Stromal cell of bone marrow (primary cell): ENCODE measurements at regions not wholly inside any gene's neighbourhood (a gene's known extent, or its start where the extent isn't known, plus 50 kb on each side); places are given as distances from the start of the nearest gene placed in this dataset.

ENCODE experiments used
- DNase-seq: peaks from one replicate; pipeline ENCODE4 v3.0.0-alpha.2; 2012; ENCODE audit warnings: low read depth

DNA sequence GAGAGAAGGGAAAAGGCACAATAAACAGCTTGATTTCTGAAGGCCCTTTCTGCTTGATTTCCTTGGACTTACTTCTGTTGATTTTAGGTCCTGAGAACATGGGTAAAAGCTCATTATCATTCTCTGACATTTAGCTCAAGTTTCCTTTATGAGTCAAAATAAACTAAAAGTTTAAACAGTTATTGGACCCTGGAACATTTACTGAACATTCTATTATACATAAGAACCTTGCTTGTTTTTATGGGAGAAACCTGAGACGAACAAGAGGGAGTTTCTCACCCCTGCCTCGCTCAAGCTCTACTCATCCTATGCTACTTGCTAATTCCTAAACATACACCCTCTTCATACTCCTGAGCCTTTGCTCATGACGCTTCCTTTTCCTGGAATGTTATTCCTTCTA, 538.3 kb upstream of the PKN2 start:
- DNase-seq = no peak

DNA sequence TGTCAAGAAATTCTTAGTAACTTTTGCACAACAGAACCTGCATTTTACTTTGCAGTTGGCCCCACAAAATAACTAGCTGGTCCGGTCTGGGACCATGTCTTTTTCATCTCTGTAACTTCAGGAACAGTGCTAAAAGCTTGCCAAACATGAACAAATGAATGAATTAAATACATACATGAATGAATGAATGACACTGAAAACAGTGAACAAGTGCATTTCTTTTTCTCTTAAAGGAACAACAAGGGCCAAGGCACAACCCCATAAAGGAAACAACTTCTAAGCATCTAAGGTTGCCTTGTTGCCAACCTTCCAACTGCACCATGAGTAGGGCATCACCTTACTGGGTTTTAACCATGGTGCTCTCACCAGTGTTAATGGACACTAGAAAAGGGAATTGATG, 534.4 kb upstream of the PKN2 start:
- DNase-seq = no peak

DNA sequence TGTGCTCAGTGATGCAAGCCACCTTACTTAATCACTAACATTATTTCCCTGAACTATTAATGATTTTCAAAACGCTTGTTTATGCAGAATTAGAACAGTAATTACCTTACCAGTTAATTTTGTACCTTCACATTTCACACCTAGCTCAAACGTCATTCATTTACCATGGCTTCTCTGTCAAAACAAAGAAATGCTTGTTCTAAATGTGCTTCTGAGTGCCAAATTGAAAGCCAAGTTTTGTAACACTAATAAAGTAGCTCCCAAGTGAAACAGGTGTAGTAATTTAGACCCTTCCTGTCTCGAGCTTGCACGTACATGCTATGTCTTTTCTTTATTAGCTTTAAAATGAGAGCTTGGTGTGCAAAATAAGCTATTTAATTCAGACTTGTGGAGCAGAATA, 533.7 kb upstream of the PKN2 start:
- DNase-seq = no peak

DNA sequence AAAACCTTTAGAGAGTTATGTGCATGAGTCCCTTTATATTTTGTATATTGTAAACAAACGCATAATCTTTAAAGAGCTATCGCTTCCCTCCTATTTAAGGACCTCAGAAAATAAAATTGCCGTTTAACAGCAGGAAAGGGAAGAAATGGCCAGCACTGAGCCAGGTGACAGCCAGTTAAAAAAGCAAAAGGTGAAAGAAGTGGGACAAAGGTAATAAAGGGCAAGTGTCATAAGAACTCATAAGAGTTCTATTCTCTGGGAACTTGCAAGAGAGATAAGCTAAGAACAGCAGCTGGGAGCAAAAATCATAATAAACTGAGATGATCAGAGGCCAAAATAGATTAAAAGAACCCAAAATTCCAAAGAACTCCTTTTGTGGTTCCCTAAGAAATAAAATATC, 520.9 kb upstream of the PKN2 start:
- DNase-seq = no peak

DNA sequence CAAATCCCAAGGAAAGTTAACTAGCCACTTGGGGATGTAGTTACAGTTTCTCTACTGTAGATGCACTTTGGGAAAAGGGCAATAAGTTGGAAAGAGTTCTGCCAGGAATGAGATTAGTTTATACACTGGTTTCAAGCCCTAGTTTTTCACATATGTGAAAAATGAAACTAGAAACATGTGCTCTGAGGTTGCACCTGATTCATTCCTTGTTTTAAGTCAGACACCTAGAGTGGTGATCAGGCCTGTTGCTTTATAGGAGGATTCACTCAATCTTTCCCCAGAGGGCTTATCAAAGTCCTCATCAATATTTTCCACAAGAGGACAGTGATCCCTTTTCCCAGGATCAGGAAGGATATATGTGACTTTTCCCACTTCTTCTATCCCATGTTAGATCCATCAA, 515.9 kb upstream of the PKN2 start:
- no peak for DNase-seq

DNA sequence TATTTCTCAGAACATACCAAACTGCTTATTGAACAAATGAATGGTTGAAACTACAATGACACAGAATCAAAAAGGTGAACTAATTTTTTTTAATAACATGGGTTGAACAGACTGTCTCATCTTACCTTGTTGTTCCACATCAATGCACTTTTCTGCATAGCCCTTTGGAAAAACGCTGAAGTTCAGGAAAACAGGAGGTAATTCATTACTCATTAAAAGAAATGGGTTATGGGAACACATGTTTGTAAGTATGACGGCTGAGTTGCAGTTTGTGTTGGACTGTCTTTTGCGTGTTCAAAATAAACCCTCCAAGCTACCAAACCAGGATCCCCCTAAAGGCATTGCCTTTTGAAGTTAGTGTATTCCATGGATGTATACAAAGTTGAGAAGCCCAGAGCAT, 514.9 kb upstream of the PKN2 start:
- no peak for DNase-seq

DNA sequence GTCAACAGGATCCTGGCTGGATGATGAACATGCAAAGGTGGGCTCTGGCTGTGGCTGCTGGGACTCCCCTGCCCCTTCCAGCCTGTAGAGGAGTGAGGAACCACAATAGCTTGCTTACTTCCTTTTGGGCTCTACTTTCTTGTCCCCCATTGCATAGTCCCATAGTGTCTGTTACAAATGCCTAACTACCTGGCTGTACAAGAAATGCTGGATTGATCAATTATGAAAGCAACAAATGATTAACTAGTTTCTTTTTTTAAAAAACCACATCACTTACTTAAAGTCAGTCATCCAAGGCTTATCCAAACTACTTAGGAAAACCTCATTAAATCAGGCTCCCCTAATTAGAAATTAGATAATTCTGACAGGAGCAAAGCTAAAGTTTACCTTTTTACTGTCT, 514.1 kb upstream of the PKN2 start:
- DNase-seq = no peak

DNA sequence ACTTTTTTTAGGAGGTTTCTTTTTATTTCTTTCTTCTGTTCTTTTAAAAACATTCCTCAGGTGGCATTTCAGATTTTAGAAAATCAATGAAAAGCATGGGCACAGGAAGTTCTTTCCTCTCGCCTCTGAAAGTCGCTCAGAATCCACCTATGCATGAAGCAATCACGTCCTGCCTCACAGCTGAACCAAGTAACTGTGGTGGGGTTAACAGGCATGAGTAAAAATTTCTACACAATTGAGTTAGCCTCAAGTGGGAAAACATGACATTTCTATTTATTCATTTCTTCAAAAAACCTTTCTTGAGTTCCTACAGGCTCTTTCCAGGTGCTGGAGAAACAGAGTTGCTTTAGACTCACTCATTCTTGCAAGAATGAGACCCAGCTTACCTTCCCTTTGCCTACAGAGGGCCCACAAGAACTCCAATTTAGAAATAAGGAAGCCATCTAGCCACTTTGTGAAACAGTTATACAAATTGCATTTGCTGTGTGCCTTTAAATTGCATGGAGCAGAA, 508.9 kb upstream of the PKN2 start:
- no peak for DNase-seq

DNA sequence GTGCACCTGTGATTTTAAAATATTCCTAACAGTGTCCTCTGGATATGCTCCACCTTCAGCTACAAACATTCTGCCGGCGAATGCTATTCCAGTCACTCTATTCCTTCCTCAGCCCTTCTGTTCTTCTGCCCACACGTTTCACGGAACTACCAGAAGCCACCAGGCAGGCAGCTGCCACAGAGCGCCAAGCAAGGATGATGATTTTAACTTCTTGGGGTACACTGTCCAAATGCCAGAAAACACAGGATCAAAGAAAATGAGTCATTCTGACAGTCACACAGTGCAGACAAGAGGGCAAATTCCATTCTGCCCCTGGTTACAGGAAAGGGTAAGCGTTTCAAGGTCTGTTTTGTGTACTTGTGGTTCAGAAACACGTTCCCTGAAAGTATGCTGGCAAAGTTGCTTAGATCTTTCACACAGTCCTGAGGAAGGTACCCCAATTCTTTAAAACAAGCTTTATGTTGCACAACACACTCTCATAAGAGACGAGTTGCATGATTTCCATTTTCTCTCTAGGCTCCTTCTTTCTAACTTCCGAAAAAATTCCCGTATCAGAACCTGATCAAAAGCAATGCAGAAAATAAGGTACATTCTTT, 508.3 kb upstream of the PKN2 start:
- DNase-seq = no peak

DNA sequence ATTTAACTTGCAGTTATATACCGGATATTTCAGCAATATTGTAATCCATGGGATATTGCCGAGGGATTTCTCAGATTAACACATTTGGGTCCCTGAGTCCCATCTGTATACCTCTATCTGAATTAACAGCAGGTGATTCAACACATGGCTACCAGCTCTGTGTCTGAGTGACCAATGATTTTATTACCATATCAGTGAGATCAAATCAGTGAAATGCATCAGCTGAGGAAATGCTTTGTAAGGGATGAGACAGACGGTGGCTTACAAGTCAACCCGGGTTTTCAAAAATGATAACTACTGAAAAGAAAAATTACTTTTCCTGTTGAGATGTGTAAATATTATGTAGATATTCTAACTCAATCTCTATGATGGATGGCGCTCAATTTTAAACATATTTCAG, 504.1 kb upstream of the PKN2 start:
- DNase-seq = no peak

DNA sequence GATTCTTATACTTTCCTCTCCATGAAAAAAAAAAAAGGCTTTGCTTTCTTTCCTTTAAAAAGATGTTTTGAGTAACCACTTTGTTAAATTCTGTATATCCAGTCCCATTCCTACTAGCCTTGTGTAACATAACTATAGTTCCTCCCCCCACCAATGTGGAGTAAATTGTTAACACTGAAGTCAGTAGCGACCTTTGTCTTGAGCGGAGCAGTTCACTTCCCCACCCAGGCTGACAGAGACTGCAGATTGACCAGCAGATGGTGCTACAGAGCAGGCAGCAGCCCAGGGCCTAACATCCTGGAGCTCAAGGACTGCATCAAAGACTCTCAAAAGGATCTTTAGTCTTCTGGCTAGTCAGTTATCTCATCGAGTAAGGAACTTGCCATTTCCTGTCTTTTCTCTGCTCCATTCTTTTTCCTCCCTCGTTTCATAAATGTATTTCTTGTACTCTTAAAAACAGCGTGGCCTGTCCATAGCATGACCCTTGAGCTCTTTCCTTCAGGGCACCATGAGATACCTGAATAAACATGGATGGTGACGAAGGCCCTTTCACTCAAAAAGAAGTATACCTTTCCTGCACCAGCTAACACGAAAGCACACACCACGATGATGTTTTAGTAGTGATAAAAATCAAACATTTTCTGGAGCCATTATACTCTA, 503.5 kb upstream of the PKN2 start:
- DNase-seq = peak; percentile 60

DNA sequence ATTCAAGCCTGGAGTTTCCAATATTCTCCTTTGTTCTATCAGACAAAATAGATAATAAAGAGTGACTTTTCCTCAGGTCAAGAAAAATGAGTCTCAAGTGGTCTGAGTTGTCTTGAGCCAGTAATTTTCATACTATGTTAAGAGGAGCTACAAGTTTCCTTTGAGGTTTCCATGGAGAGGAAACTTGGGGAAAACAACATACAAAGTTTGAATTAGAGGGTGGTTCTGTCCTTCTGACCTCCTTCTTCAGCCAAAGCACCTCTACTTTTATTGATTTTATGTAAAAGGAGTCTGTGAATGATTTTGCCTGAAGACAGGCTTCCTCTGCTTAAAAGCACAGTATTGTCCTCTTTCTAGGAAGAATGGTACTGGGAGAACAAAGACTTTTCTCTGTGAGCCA, 497.2 kb upstream of the PKN2 start:
- no peak for DNase-seq

DNA sequence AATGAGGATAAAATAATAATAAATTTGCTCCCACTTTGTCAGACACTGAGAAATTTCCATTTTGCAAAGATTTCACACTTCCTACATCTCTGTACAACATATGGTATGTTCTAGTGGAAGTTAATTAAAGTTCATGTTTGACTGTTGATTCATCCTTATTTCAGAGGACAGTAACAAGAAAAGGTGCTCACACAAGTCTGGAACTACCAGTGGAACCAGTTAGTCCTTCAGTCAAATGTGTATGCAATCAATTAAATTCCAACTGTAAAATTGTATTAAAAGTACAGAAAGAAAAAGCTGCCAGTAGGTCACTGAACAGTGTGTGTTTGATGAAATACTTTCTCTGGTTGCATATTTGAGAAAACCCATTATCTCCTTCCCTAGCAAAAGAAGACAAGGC, 496.0 kb upstream of the PKN2 start:
- DNase-seq = no peak

DNA sequence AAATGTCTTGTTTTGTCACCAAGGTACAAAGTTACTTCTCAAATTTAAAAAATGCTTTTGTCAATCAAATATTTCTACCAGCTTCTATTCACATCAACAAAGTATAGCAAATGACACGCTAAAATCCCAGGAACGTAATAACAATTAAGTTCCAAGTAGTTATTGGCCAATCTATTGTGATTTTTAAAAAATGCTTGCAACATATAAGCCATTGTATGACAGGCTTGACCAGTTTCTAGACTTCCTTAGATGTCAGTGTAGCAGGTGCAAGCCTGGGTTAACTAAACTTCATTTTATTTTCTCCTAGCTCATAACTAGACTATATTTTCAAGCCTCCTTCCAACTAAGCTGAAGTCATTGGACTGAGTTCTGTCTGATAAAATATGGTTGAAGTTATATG, 494.5 kb upstream of the PKN2 start:
- no peak for DNase-seq

DNA sequence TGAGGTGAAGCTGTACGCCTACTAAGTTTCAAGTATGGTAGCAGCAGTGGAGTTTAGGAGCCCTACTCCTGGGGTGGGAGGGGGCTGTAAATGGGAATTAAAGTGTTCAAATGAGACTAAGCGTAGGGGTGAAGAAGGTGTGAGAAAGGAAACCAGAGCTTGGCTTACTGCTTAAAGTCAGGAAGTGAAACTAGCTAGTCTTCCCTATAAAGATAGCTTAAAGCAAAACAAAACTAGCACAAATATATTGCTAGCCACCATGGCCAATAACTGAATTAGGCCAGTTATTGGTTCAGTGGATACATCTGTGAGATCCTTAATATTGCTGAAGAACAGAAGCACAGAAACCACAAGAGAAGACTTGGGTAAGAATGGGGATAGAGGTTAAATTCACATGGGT, 492.2 kb upstream of the PKN2 start:
- no peak for DNase-seq

DNA sequence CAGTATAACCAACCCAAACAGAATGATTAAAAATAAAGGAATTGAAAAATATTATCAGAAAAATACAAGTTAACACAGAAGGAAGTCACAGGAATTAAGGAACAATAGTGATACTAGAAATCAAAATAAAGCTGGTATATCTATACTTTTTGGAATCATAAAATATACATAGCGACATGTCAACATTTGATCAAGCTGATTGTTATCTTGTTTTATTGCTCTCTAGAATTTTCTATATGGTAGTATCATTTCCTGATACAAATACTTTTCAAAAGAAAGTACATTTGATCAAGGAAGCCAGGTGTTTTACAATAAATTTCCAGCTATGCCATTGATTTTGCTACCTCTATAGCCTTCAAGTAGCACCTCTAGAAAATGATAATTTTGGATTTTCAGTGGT, 489.5 kb upstream of the PKN2 start:
- no peak for DNase-seq

DNA sequence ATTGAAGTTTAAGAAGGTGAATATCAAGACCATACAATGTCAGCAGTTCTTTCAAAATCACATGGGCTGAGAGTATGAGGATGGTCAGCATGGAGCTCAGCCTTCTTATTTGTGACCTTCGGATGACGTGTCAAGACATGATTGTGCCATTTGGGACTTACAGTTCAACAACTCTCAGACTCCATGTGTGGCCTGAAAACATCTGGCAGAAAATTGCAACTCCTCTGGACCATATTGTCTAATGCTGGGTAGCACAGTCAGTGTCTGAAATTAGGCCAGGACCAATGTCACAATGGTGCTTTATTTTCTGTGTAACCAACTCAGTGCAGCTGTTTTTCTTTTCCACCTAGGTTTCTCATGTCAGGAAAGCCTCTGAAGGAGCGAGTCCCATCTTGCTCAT, 483.5 kb upstream of the PKN2 start:
- DNase-seq = no peak

DNA sequence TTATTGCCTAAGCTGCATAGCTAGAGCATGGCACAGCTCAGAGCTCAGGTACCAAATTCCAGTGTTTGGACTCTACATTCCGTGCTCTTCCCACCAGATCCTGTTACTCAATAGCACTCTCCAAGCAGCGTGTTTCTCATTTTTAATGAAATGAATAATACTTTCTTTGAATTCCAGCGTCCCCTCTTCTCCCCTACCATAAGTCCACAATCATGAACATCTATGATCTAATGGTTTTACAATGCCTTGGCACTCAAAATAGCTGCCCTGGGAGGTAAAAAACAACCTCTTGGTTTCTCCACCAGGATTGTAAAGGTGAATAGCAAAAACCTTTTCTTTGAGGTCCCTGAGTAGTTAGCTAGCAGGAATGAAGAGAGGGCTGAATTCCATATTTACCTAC, 480.0 kb upstream of the PKN2 start:
- no peak for DNase-seq

DNA sequence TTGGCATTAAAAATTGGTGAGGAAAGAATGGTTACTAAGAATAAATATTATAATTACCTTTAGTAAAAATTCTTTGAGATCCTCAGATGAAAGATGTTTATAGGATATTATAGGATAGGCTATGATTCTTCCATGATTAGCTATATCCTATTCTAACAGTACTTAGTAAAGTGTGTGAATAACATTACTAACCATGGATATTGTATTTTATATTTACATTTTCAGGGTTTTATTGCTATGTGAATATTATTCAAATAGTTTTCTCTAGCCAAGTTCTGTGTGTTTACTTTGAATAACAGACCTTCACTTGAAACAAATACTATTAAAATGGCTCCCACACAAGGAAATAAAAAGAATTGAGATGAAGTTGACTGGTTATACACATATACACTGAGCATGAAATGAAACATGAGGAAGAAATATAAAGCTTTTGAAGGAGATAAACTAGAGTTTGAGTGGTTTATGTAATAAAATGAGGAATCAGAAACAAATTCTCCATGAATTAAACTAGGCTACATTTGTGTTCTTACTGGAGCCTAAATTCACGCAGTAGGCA, 479.4 kb upstream of the PKN2 start:
- DNase-seq = no peak

DNA sequence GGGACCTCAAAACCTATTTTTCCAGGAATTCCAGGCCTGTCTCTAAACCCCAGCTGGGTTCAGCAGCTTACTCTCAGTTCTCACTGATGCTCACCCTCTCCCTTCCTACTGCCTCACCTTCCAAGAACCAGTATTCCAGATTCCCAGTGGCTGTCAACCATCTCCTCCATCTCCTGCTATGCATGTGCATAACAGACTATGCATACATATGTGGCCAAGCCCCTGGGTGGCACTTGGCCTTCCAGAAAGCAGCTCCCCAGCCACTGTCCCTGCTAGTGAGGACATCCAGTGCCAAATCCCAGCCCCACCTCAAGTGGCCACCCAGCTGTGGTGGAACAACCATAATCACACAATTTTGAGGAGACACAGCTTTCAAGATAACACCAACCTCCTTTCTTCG, 475.7 kb upstream of the PKN2 start:
- no peak for DNase-seq

DNA sequence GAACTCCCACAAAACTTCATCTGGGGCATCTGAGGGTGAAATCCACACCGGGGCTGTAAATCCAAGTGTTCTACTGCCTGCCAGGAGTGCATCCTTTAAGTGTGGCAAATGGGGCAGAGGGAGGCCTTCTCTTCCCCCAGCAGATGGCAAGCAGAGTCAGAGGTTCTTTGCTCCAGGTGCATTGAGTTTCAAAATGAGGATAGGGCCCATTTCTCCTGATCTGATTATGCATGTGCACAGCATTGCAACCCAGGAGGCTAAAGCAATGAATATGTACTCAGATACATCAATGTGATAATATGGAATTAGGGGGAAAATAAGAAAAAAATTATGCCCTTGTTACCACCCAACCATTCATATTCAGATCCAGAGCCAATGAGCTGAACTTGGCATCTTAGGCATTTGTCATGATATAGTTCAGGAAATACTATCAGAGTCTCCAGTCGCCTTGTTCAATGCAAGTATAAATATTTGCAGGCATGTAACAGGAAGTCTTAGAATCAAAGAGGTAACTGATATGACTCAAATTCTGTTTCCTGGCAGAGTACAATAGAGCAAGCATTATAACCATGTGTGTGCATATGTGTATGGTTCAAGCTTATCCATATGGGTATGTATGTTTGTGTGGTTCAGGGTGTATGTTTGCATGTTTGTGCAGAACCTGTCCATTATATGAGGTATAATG, 473.8 kb upstream of the PKN2 start:
- DNase-seq = no peak

DNA sequence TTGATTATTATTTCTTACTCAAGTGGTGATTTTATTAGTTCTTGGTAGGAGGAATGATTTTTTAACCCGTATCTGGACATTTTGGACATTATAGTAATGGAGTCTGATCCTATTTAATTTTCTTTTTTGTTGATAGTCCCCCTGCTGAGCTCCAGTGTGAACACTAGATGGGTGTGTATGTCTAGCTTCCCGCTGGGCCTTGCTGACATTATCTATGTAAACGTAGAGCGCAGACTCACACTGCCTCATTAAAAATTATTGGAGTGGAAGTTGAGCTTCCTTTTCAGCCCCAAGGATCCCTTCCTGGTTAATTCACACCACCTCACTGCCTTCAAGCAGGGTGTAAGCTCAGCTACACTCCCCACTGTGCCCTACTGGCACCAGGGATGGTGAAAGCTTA, 467.6 kb upstream of the PKN2 start:
- no peak for DNase-seq

DNA sequence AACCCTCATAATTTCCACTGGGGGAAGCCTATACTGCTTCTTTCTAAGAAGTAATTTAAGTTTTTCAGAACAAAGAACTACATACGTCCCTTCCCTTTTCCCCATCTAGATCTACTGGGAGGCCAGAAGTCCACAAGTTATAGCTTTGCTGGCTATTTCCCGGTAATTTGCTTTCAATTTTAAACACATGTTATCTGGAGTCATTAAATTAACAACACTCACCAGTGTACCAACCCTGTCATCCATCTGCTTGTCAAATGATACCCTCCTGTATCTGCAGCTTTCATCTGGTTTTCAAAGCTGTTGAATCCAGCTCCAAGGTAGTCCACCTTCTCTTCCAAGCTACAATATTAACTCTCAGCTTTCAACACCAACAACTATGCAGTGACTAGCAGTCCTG, 466.7 kb upstream of the PKN2 start:
- no peak for DNase-seq
